ENCODE measurements at regions not wholly inside any gene's neighbourhood (a gene's known extent, or its start where the extent isn't known, plus 50 kb on each side); places are given as distances from the start of the nearest gene placed in this dataset.

DNA sequence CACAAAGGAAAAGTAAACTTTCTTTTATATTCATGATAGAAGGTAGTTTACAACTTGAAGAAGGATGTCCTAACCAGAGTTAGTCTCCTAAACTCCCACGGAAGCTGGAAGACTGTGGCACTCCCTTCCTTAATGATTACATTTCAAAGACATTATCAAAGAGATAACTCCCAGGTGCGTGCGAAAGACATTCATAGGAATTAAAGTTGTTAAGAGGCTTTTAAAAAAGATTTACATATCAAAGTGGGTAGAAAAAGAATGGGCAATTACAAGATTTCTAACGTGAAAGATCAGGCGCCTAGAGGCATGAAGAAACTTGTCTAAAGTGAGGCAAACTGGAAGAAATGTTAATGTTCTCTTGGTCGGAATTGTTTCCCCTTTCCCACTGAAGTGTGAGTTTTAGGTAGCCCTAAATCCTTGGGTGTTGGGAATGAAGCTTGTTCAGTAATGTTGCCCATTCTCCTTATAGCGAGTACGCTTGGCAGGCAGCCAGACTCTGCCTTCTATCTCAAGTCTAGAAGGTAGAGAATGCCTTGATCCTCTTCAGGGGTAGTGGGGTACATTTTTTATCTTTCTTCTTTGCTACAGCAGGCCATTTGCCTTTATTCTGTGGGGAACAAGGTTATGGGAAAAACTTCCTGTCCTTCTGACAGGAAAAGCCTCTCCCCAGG, 642.0 kb downstream of the SLC6A15 start:
- H3K27me3 ChIP-seq (ENCODE audit: control insufficient read depth, insufficient read depth, low read length) = no peaks in the 10 kb centered on the region
- H2BK120ac ChIP-seq (ENCODE audit: low read depth, low read length) = no peak overlapping the region
- H3K4me3 ChIP-seq (ENCODE audit: insufficient read depth, low read depth, low read length) = no peak overlapping the region
- DNase-seq (no peak), ATAC-seq (ENCODE audit: low read depth) (no peak)
- no peak overlapping the region for H2BK20ac ChIP-seq (ENCODE audit: low read depth, low read length)
- H3K56ac ChIP-seq (ENCODE audit: extremely low read depth, insufficient read depth, low read length) = no peak overlapping the region
- H2AK5ac ChIP-seq (ENCODE audit: low read depth, low read length) = no peak overlapping the region
- H3K4me2 ChIP-seq (ENCODE audit: low read depth, low read length) = no peak overlapping the region
- H3K36me3 ChIP-seq (ENCODE audit: control insufficient read depth, insufficient read depth, low read length) = no peaks in the 10 kb centered on the region
- TF ChIP-seq, protein P1, sequence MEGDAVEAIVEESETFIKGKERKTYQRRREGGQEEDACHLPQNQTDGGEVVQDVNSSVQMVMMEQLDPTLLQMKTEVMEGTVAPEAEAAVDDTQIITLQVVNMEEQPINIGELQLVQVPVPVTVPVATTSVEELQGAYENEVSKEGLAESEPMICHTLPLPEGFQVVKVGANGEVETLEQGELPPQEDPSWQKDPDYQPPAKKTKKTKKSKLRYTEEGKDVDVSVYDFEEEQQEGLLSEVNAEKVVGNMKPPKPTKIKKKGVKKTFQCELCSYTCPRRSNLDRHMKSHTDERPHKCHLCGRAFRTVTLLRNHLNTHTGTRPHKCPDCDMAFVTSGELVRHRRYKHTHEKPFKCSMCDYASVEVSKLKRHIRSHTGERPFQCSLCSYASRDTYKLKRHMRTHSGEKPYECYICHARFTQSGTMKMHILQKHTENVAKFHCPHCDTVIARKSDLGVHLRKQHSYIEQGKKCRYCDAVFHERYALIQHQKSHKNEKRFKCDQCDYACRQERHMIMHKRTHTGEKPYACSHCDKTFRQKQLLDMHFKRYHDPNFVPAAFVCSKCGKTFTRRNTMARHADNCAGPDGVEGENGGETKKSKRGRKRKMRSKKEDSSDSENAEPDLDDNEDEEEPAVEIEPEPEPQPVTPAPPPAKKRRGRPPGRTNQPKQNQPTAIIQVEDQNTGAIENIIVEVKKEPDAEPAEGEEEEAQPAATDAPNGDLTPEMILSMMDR (conservative IDR thresholded peaks at IDR 0.05; ENCODE audit: low read depth, low read length) = no peak
- TF ChIP-seq MXI1 (IDR thresholded peaks at IDR 0.05; ENCODE audit: borderline replicate concordance, low read depth, low read length) = no peak
- H3K9me1 ChIP-seq (ENCODE audit: insufficient read depth, low read length) = no peaks in the 10 kb centered on the region
- no peaks in the 10 kb centered on the region for H3K79me1 ChIP-seq (ENCODE audit: low read depth in 1 of 2, low read length in 2 of 2)
- no TSS peak for BruUV-seq (replicated peaks)
- in situ Hi-C loops (cut with MboI; ENCODE audit: low sequenced_read_pairs) (no loop called here), dilution Hi-C loops (cut with HindIII; ENCODE audit: low sequenced_read_pairs, unreplicated experiment) (no loop called here), intact Hi-C loops (cut with micrococcal nuclease) (no loop called here)
- no peak overlapping the region for H3K14ac ChIP-seq (replicated peaks; ENCODE audit: low read depth, low read length)
- no peak overlapping the region for H2BK15ac ChIP-seq (ENCODE audit: low read depth, low read length)
- POLR2A ChIA-PET (ENCODE audit: unreplicated experiment) = no interaction called here
- no peaks in the 10 kb centered on the region for H4K20me1 ChIP-seq (ENCODE audit: insufficient read depth, low read length)
- no peak overlapping the region for H2BK5ac ChIP-seq (ENCODE audit: low read depth, low read length, poor library complexity, severe bottlenecking)
- no peak overlapping the region for H4K91ac ChIP-seq (ENCODE audit: insufficient read depth, low read depth, low read length)
- no peak overlapping the region for H3K4ac ChIP-seq (ENCODE audit: low read depth, low read length)
- no peak overlapping the region for H2AFZ ChIP-seq (replicated peaks; ENCODE audit: low read length, poor library complexity)
- CTCF ChIA-PET = no interaction called here
- no peak overlapping the region for H3K18ac ChIP-seq (ENCODE audit: low read depth, low read length)
- no peak overlapping the region for H4K5ac ChIP-seq (ENCODE audit: low read depth, low read length)
- H3K23ac ChIP-seq (ENCODE audit: low read depth, low read length) = no peak overlapping the region
- no peak overlapping the region for H4K8ac ChIP-seq (ENCODE audit: low read depth in 2 of 2, low read length in 2 of 2)
- no peak overlapping the region for H3K9ac ChIP-seq (ENCODE audit: low read depth, low read length)
- WGBS, 2 experiments (ENCODE audit: extremely low coverage in 2 of 2, insufficient read length in 1 of 2) = 83% methylated on average over 1 of the region's 8 CpGs; no CpG with 5 or more reads in 1 of the 2 experiments
- no peak overlapping the region for H3K27ac ChIP-seq (ENCODE audit: insufficient read depth, low read length)
- H2AK9ac ChIP-seq (replicated peaks; ENCODE audit: low read depth, low read length, poor library complexity) = no peak overlapping the region
- no peaks in the 10 kb centered on the region for H3K9me3 ChIP-seq (ENCODE audit: control insufficient read depth, insufficient read depth, low read length)
- no peaks in the 10 kb centered on the region for H3K4me1 ChIP-seq (ENCODE audit: control insufficient read depth, insufficient read depth, low read length)

All from IMR-90 (cell line).